Activated T-cell treated with anti-CD3 and anti-CD28 coated beads, Interleukin-2, amount 50 U/mL, for 72 hours (primary cell): ENCODE measurements at regions not wholly inside any gene's neighbourhood (a gene's known extent, or its start where the extent isn't known, plus 50 kb on each side); places are given as distances from the start of the nearest gene placed in this dataset.
"Not testable (repeated sequence)": the region's sequence is repeated elsewhere in the genome, so short reads cannot be mapped to it uniquely, and the experiment has no call there.

ENCODE experiments used
- ATAC-seq, 2 donors: fragments of 150-1000 bp; cut with Tn5 transposase; replicated peaks in 1 of 2; 2 replicates each; pipeline ENCODE4 v1.10.0; 2021; ENCODE audit warnings: moderate library complexity in 2 of 2, mild to moderate bottlenecking in 1 of 2
- DNase-seq, 2 donors: peaks; one replicate each; pipeline ENCODE4 v3.0.0; 2021 to 2022; ENCODE audit warnings: mixed read lengths in 1 of 2
- H3K27ac Mint-ChIP-seq: one replicate; pipeline ENCODE4 v1.8.0; 2022; ENCODE audit warnings: mild to moderate bottlenecking, moderate library complexity, mixed read lengths
- H3K27me3 Mint-ChIP-seq: one replicate; pipeline ENCODE4 v1.8.0; 2022; ENCODE audit warnings: low read depth, mixed read lengths
- H3K36me3 Mint-ChIP-seq, 2 donors: one replicate each; pipeline ENCODE4 v1.8.0; 2022; ENCODE audit warnings: mixed read lengths in 2 of 2, mild to moderate bottlenecking in 1 of 2; ENCODE audit not compliant: insufficient read depth in 2 of 2
- H3K4me1 Mint-ChIP-seq: one replicate; pipeline ENCODE4 v1.8.0; 2022; ENCODE audit warnings: low read depth, mixed read lengths
- H3K4me3 Mint-ChIP-seq, 2 donors: one replicate each; pipeline ENCODE4 v1.8.0; 2022; ENCODE audit warnings: mild to moderate bottlenecking in 2 of 2, mixed read lengths in 2 of 2, moderate library complexity in 2 of 2
- H3K9me3 Mint-ChIP-seq, 2 donors: one replicate each; pipeline ENCODE4 v1.8.0; 2022; ENCODE audit warnings: mixed read lengths in 2 of 2

GRCh38 chr4:188434643-188435042 is 295.4 kb downstream of the TRIML1 start:
- ATAC-seq, result no peak
- Mint-ChIP-seq H3K27ac (no peak overlapping the region), H3K27me3 (no peaks in the 10 kb centered on the region), H3K4me3 (no peak overlapping the region), H3K9me3 (peaks cover 15 to 19% of the 10 kb centered on the region in 2 donors), H3K4me1 (no peaks in the 10 kb centered on the region), H3K36me3 (peaks cover 0 to 3% of the 10 kb centered on the region in 2 donors)
- no peak for DNase-seq

- Mint-ChIP-seq H3K27ac (no peak overlapping the region), H3K4me1 (no peaks in the 10 kb centered on the region), H3K27me3 (no peaks in the 10 kb centered on the region), H3K9me3 (peaks cover 15 to 20% of the 10 kb centered on the region in 2 donors), H3K4me3 (no peak overlapping the region), H3K36me3 (peaks cover 0 to 3% of the 10 kb centered on the region in 2 donors)
- ATAC-seq (no peak), DNase-seq (no peak)
These were observed 296.1 kb downstream of the TRIML1 start for GRCh38 chr4:188435381-188435780.

- no peak for DNase-seq
- H3K27me3 Mint-ChIP-seq, result no peaks in the 10 kb centered on the region
- H3K27ac Mint-ChIP-seq, result no peak overlapping the region
- no peak overlapping the region for H3K4me3 Mint-ChIP-seq
- no peaks in the 10 kb centered on the region for H3K4me1 Mint-ChIP-seq
- no peaks in the 10 kb centered on the region for H3K36me3 Mint-ChIP-seq
- no peak for ATAC-seq
- H3K9me3 Mint-ChIP-seq, result peaks cover 11 to 12% of the 10 kb centered on the region in 2 donors
These were observed 298.3 kb downstream of the TRIML1 start for GRCh38 chr4:188437535-188437934.

- not testable (repeated sequence) for H3K4me3 Mint-ChIP-seq, H3K36me3 Mint-ChIP-seq, ATAC-seq, H3K27ac Mint-ChIP-seq, H3K27me3 Mint-ChIP-seq, H3K4me1 Mint-ChIP-seq, DNase-seq
- H3K9me3 Mint-ChIP-seq, result peaks cover 10% of the 10 kb centered on the region in 2 donors
These were observed 299.2 kb downstream of the TRIML1 start for GRCh38 chr4:188438391-188438824.

GRCh38 chr4:188439641-188440311 is 300.5 kb downstream of the TRIML1 start:
- Mint-ChIP-seq H3K36me3 (peaks cover 0 to 5% of the 10 kb centered on the region in 2 donors), H3K4me1 (no peaks in the 10 kb centered on the region), H3K4me3 (no peak overlapping the region), H3K27ac (no peak overlapping the region), H3K27me3 (no peaks in the 10 kb centered on the region), H3K9me3 (peaks cover 9 to 10% of the 10 kb centered on the region in 2 donors)
- no peak for ATAC-seq
- no peak for DNase-seq

GRCh38 chr4:188444500-188444899 is 305.3 kb downstream of the TRIML1 start:
- no peak overlapping the region for H3K27ac Mint-ChIP-seq
- no peaks in the 10 kb centered on the region for H3K4me1 Mint-ChIP-seq
- DNase-seq, result no peak
- H3K9me3 Mint-ChIP-seq, result peaks cover 5 to 7% of the 10 kb centered on the region in 2 donors
- ATAC-seq, result no peak
- peaks cover 0 to 5% of the 10 kb centered on the region in 2 donors for H3K36me3 Mint-ChIP-seq
- no peak overlapping the region for H3K4me3 Mint-ChIP-seq
- no peaks in the 10 kb centered on the region for H3K27me3 Mint-ChIP-seq

GRCh38 chr4:188448996-188449395 is 309.8 kb downstream of the TRIML1 start:
- ATAC-seq, H3K27ac Mint-ChIP-seq, H3K36me3 Mint-ChIP-seq, H3K4me1 Mint-ChIP-seq, H3K9me3 Mint-ChIP-seq, DNase-seq, H3K27me3 Mint-ChIP-seq, H3K4me3 Mint-ChIP-seq: not testable (repeated sequence)

- Mint-ChIP-seq H3K4me3 (no peak overlapping the region), H3K4me1 (no peaks in the 10 kb centered on the region), H3K36me3 (peaks cover 0 to 6% of the 10 kb centered on the region in 2 donors), H3K9me3 (peaks cover 5 to 9% of the 10 kb centered on the region in 2 donors), H3K27me3 (no peaks in the 10 kb centered on the region), H3K27ac (no peak overlapping the region)
- DNase-seq (no peak), ATAC-seq (no peak)
These were observed 311.3 kb downstream of the TRIML1 start for GRCh38 chr4:188450571-188450970.

- Mint-ChIP-seq H3K4me3 (no peak overlapping the region), H3K27me3 (no peaks in the 10 kb centered on the region), H3K4me1 (no peaks in the 10 kb centered on the region), H3K9me3 (peaks cover 6 to 9% of the 10 kb centered on the region in 2 donors), H3K27ac (no peak overlapping the region), H3K36me3 (peaks cover 0 to 8% of the 10 kb centered on the region in 2 donors)
- DNase-seq, result no peak
- ATAC-seq, result no peak
These were observed 312.9 kb downstream of the TRIML1 start for GRCh38 chr4:188452097-188452496.

- Mint-ChIP-seq H3K27ac (no peak overlapping the region), H3K9me3 (peaks cover 11 to 16% of the 10 kb centered on the region in 2 donors), H3K27me3 (no peaks in the 10 kb centered on the region), H3K4me1 (no peaks in the 10 kb centered on the region), H3K4me3 (no peak overlapping the region), H3K36me3 (peaks cover 6 to 15% of the 10 kb centered on the region in 2 donors)
- DNase-seq (no peak), ATAC-seq (no peak)
These were observed 315.3 kb downstream of the TRIML1 start for GRCh38 chr4:188454575-188454974.

GRCh38 chr4:188455062-188455752 is 316.0 kb downstream of the TRIML1 start:
- H3K4me3 Mint-ChIP-seq, result no peak overlapping the region
- no peak for ATAC-seq

GRCh38 chr4:188459381-188459780 is 320.1 kb downstream of the TRIML1 start:
- Mint-ChIP-seq H3K4me3 (no peak overlapping the region), H3K27me3 (no peaks in the 10 kb centered on the region), H3K4me1 (no peaks in the 10 kb centered on the region), H3K9me3 (peaks cover 13 to 17% of the 10 kb centered on the region in 2 donors), H3K27ac (no peak overlapping the region), H3K36me3 (peaks cover 6 to 15% of the 10 kb centered on the region in 2 donors)
- DNase-seq (no peak), ATAC-seq (no peak)

More at GRCh38 chr4:188455062-188455752, 316.0 kb downstream of the TRIML1 start:
- no peaks in the 10 kb centered on the region for H3K27me3 Mint-ChIP-seq
- no peak overlapping the region for H3K27ac Mint-ChIP-seq
- no peak for DNase-seq
- H3K4me1 Mint-ChIP-seq, result no peaks in the 10 kb centered on the region
- H3K9me3 Mint-ChIP-seq, result peaks cover 11 to 16% of the 10 kb centered on the region in 2 donors
- H3K36me3 Mint-ChIP-seq, result peaks cover 6 to 15% of the 10 kb centered on the region in 2 donors

- H3K27me3 Mint-ChIP-seq, result no peaks in the 10 kb centered on the region
- H3K36me3 Mint-ChIP-seq, result peaks cover 0 to 2% of the 10 kb centered on the region in 2 donors
- H3K9me3 Mint-ChIP-seq, result peaks cover 2 to 6% of the 10 kb centered on the region in 2 donors
- ATAC-seq, result no peak
- no peak overlapping the region for H3K4me3 Mint-ChIP-seq
- H3K27ac Mint-ChIP-seq, result no peak overlapping the region
- no peaks in the 10 kb centered on the region for H3K4me1 Mint-ChIP-seq
- DNase-seq, result no peak
These were observed 324.7 kb downstream of the TRIML1 start for GRCh38 chr4:188463909-188464308.
